Karpas-422 (cell line): ENCODE measurements at regions not wholly inside any gene's neighbourhood (a gene's known extent, or its start where the extent isn't known, plus 50 kb on each side); places are given as distances from the start of the nearest gene placed in this dataset.

ENCODE experiments used
- DNase-seq: peaks from one replicate; pipeline ENCODE4 v3.0.0-alpha.2; 2015
- H2AFZ ChIP-seq: fragments of 200-600 bp; sonication (generic); 2 replicates; pipeline ENCODE4 v1.6.1; 2014; ENCODE audit warnings: antibody characterized with exemption, low read length, mixed read lengths
- H3K27ac ChIP-seq: fragments of 200-600 bp; sonication (generic); 2 replicates; pipeline ENCODE4 v1.5.1; 2014; ENCODE audit warnings: mild to moderate bottlenecking, low read length, moderate library complexity
- H3K27me3 ChIP-seq: fragments of 200-600 bp; sonication (generic); 2 replicates; pipeline ENCODE4 v1.6.1; 2014; ENCODE audit warnings: low read length, mixed read lengths
- H3K36me3 ChIP-seq: fragments of 200-600 bp; sonication (generic); 2 replicates; pipeline ENCODE4 v1.6.1; 2014; ENCODE audit warnings: low read length, mixed read lengths; ENCODE audit not compliant: insufficient read depth
- H3K4me1 ChIP-seq: fragments of 200-600 bp; sonication (generic); 2 replicates; pipeline ENCODE4 v1.6.1; 2014; ENCODE audit warnings: mild to moderate bottlenecking, low read length, mixed read lengths
- H3K4me2 ChIP-seq: fragments of 200-600 bp; sonication (generic); 2 replicates; pipeline ENCODE4 v1.6.1; 2014; ENCODE audit warnings: low read length, low read depth, mild to moderate bottlenecking; ENCODE audit not compliant: poor library complexity, severe bottlenecking
- H3K4me3 ChIP-seq: fragments of 200-600 bp; sonication (generic); 2 replicates; pipeline ENCODE4 v1.5.1; 2014; ENCODE audit warnings: mild to moderate bottlenecking, antibody characterized with exemption, low read length, mixed read lengths
- H3K79me2 ChIP-seq: fragments of 200-600 bp; sonication (generic); 2 replicates; pipeline ENCODE4 v1.6.1; 2014; ENCODE audit warnings: mild to moderate bottlenecking, low read length, mixed read lengths
- H3K9ac ChIP-seq: fragments of 200-600 bp; sonication (generic); 2 replicates; pipeline ENCODE4 v1.6.0; 2014; ENCODE audit warnings: low read length
- H3K9me2 ChIP-seq: fragments of 200-600 bp; sonication (generic), shearing (Covaris generic); replicated peaks from 2 replicates; pipeline ENCODE4 v1.6.0; 2014; ENCODE audit warnings: mild to moderate bottlenecking, low read length, moderate library complexity; ENCODE audit not compliant: insufficient read depth
- H3K9me3 ChIP-seq: fragments of 300-700, 200-600 bp; sonication (generic); 2 replicates; pipeline ENCODE4 v1.6.1; 2014; ENCODE audit warnings: low read length, mixed read lengths
- H4K20me1 ChIP-seq: fragments of 200-600 bp; sonication (generic); 2 replicates; pipeline ENCODE4 v1.6.1; 2014; ENCODE audit warnings: mild to moderate bottlenecking, antibody characterized with exemption, low read length, low read depth; ENCODE audit not compliant: insufficient read depth

GRCh38 chr15:72912121-72912520 lies 128.6 kb upstream of the ADPGK start:
- no peak for DNase-seq
- Histone ChIP-seq H2AFZ (no peak overlapping the region), H3K79me2 (no peaks in the 10 kb centered on the region)

DNA sequence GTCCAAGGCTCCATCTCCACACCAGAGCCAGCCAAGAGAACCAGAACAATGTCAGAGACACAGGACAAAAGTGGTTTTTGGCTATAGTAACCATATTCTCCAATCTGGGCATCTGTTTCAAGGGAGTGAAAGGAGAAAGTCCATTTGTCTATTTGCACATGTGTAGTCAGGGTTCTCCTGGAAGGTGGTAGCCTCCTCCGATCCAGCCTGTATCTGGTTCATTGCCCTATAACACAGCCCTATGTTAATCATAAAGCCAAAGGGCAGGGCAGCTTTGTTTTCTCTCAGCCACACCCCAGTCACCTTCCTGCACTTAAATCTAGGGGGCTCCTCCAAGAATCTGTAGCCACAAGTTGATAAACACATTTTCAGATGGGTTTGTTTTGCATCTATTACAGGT lies 128.1 kb upstream of the ADPGK start:
- H3K36me3 ChIP-seq: no peaks in the 10 kb centered on the region
- no peaks in the 10 kb centered on the region for H3K27me3 ChIP-seq
- no peak overlapping the region for H3K27ac ChIP-seq
- no peaks in the 10 kb centered on the region for H3K9me3 ChIP-seq
- H3K4me3 ChIP-seq: no peak overlapping the region
- no peak for DNase-seq
- no peak overlapping the region for H2AFZ ChIP-seq
- peaks cover 11% of the 10 kb centered on the region for H3K4me1 ChIP-seq
- H3K9ac ChIP-seq: no peak overlapping the region
- no peaks in the 10 kb centered on the region for H3K79me2 ChIP-seq
- H4K20me1 ChIP-seq: no peaks in the 10 kb centered on the region
- no peak overlapping the region for H3K4me2 ChIP-seq
- H3K9me2 ChIP-seq: no peaks in the 10 kb centered on the region

More at GRCh38 chr15:72912121-72912520, 128.6 kb upstream of the ADPGK start:
- Histone ChIP-seq H3K9me2 (no peaks in the 10 kb centered on the region), H3K4me1 (peaks cover 9% of the 10 kb centered on the region), H3K27me3 (no peaks in the 10 kb centered on the region), H3K36me3 (no peaks in the 10 kb centered on the region), H3K9me3 (no peaks in the 10 kb centered on the region), H3K4me2 (no peak overlapping the region), H3K4me3 (no peak overlapping the region), H3K9ac (no peak overlapping the region), H4K20me1 (no peaks in the 10 kb centered on the region), H3K27ac (no peak overlapping the region)

GRCh38 chr15:72908713-72909112 lies 125.2 kb upstream of the ADPGK start:
- no peaks in the 10 kb centered on the region for H3K79me2 ChIP-seq
- no peaks in the 10 kb centered on the region for H3K27me3 ChIP-seq

DNA sequence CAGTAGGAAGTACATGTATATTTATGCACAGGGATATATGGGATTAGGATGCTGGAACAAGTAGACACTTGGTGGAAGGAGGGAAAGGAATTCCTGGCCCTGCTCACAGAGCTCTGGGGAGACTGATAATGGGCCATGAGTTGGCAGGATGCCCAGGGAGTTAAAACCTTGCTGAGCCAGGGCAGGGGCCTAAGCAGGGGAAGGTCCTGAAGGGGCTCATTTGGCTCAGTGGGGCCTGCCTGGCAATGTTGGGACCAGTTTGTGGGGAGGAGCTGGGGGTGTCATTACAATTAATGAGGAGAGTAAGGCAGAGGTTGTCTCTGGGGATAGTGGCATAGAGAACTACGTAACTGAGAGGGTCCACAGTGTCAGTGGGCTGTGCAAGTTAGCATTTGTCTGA lies 124.2 kb upstream of the ADPGK start:
- Histone ChIP-seq H3K36me3 (no peaks in the 10 kb centered on the region), H3K9me2 (no peaks in the 10 kb centered on the region), H3K27me3 (no peaks in the 10 kb centered on the region), H3K9me3 (no peaks in the 10 kb centered on the region), H4K20me1 (no peaks in the 10 kb centered on the region), H3K79me2 (no peaks in the 10 kb centered on the region), H3K4me3 (peak overlapping the region; percentile 41; the same call in 1 of the 2 replicates), H3K27ac (no peak overlapping the region), H3K4me1 (peaks cover 11% of the 10 kb centered on the region), H2AFZ (0 out of 2 replicates have a peak overlapping the region, but pooled peaks have one; percentile 43), H3K4me2 (peak overlapping the region; percentile 47), H3K9ac (no peak overlapping the region)
- peak; percentile 43 for DNase-seq

More at GRCh38 chr15:72908713-72909112, 125.2 kb upstream of the ADPGK start:
- Histone ChIP-seq H3K4me2 (no peak overlapping the region), H3K27ac (no peak overlapping the region), H3K4me1 (peaks cover 11% of the 10 kb centered on the region), H3K9me3 (no peaks in the 10 kb centered on the region), H3K9ac (no peak overlapping the region), H3K9me2 (no peaks in the 10 kb centered on the region), H3K36me3 (no peaks in the 10 kb centered on the region), H3K4me3 (no peak overlapping the region), H2AFZ (no peak overlapping the region), H4K20me1 (no peaks in the 10 kb centered on the region)
- DNase-seq: no peak

GRCh38 chr15:72902919-72903260 lies 119.3 kb upstream of the ADPGK start:
- Histone ChIP-seq H3K9me3 (no peaks in the 10 kb centered on the region), H3K9me2 (no peaks in the 10 kb centered on the region), H3K4me2 (no peak overlapping the region), H3K27me3 (no peaks in the 10 kb centered on the region), H3K36me3 (no peaks in the 10 kb centered on the region), H3K4me3 (no peak overlapping the region), H3K9ac (no peak overlapping the region), H3K27ac (no peak overlapping the region), H2AFZ (no peak overlapping the region), H4K20me1 (no peaks in the 10 kb centered on the region), H3K4me1 (peaks cover 18% of the 10 kb centered on the region), H3K79me2 (no peaks in the 10 kb centered on the region)
- no peak for DNase-seq

GRCh38 chr15:72902245-72902918 lies 118.8 kb upstream of the ADPGK start:
- H3K4me3 ChIP-seq: no peak overlapping the region
- H3K4me1 ChIP-seq: peaks cover 13% of the 10 kb centered on the region
- H3K9ac ChIP-seq: no peak overlapping the region
- no peak overlapping the region for H3K27ac ChIP-seq
- no peak overlapping the region for H3K4me2 ChIP-seq
- H4K20me1 ChIP-seq: no peaks in the 10 kb centered on the region
- H3K9me2 ChIP-seq: no peaks in the 10 kb centered on the region
- H3K27me3 ChIP-seq: no peaks in the 10 kb centered on the region
- H2AFZ ChIP-seq: no peak overlapping the region
- H3K79me2 ChIP-seq: no peaks in the 10 kb centered on the region
- no peaks in the 10 kb centered on the region for H3K9me3 ChIP-seq
- H3K36me3 ChIP-seq: no peaks in the 10 kb centered on the region
- no peak for DNase-seq

DNA sequence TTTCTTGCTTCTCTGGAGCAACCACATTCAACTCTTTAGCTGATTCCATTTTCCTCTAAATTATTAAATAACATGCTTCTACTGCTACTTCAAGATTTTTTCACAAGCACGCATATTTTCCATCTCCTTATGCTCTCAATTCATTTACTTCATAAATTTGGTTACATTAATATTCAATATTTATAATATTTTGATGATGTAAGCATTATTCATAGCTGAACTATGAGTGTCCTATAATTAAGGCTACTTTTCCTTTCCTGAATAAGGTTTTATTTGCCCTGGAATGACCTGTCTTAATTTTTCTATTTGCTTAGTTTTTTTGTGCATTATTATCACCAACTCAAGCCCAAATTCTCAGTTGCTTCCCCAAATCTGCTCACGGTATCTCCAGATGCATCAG lies 109.4 kb upstream of the ADPGK start:
- Histone ChIP-seq H3K79me2 (no peaks in the 10 kb centered on the region), H3K9ac (no peak overlapping the region), H3K9me2 (no peaks in the 10 kb centered on the region), H3K9me3 (no peaks in the 10 kb centered on the region), H2AFZ (no peak overlapping the region), H3K4me1 (no peaks in the 10 kb centered on the region), H3K4me2 (no peak overlapping the region), H3K27ac (no peak overlapping the region), H3K4me3 (no peak overlapping the region), H3K36me3 (no peaks in the 10 kb centered on the region), H3K27me3 (no peaks in the 10 kb centered on the region), H4K20me1 (no peaks in the 10 kb centered on the region)
- no peak for DNase-seq

GRCh38 chr15:72890043-72890442 lies 106.5 kb upstream of the ADPGK start:
- Histone ChIP-seq H3K27me3 (no peaks in the 10 kb centered on the region; the same call in 1 of the 2 replicates), H3K9me3 (no peaks in the 10 kb centered on the region), H3K4me3 (no peak overlapping the region), H3K36me3 (no peaks in the 10 kb centered on the region), H3K4me1 (no peaks in the 10 kb centered on the region), H4K20me1 (no peaks in the 10 kb centered on the region), H3K9me2 (no peaks in the 10 kb centered on the region), H2AFZ (no peak overlapping the region), H3K27ac (no peak overlapping the region), H3K79me2 (no peaks in the 10 kb centered on the region), H3K4me2 (no peak overlapping the region), H3K9ac (no peak overlapping the region)
- no peak for DNase-seq
